SK-N-MC (cell line): ENCODE measurements at regions not wholly inside any gene's neighbourhood (a gene's known extent, or its start where the extent isn't known, plus 50 kb on each side); places are given as distances from the start of the nearest gene placed in this dataset.

Source experiments
- EZH2 ChIP-seq: fragments of 200-600 bp; sonication (generic); IDR thresholded peaks from one replicate; pipeline ENCODE4 v1.6.1; 2017; ENCODE audit warnings: antibody characterized with exemption
- FOXP2 ChIP-seq: optimal IDR thresholded peaks from 2 replicates; pipeline ENCODE3; 2011; ENCODE audit warnings: mild to moderate bottlenecking, moderate library complexity; ENCODE audit not compliant: insufficient read depth; ENCODE audit errors: extremely low read length, control extremely low read depth
- POLR2AphosphoS5 ChIP-seq: IDR thresholded peaks from 2 replicates; pipeline ENCODE4 v1.6.1; 2012; ENCODE audit warnings: mild to moderate bottlenecking, low read depth, low read length, borderline replicate concordance

DNA sequence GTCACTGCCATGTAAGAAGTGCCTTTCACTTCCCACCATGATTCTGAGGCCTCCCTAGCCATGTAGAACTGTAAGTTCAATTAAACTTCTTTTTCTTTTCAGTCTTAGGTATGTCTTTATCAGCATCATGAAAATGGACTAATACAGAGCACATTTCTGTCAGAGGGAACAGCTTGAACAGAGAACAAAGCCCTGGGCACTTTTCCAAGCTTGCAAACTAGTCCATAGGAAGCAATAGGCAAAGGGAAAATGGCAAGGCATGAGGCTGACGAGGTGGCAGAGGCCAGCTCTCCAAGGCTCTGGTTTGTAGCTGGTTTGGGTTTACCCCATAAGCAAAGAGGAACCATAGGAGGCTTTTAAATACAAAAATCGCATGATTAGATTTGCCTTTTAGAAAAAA, 185.1 kb upstream of the HDDC2 start:
- TF ChIP-seq EZH2, result no peak
- no peak for TF ChIP-seq FOXP2
- no peak for TF ChIP-seq POLR2AphosphoS5
